ENCODE measurements at regions not wholly inside any gene's neighbourhood (a gene's known extent, or its start where the extent isn't known, plus 50 kb on each side); places are given as distances from the start of the nearest gene placed in this dataset.

- DNase-seq: no peak
Measured at GRCh38 chr5:73997960-73998359, 372.0 kb downstream of the ARHGEF28 start.

GRCh38 chr5:73996151-73996755 lies 370.3 kb downstream of the ARHGEF28 start:
- no peak for DNase-seq

DNA sequence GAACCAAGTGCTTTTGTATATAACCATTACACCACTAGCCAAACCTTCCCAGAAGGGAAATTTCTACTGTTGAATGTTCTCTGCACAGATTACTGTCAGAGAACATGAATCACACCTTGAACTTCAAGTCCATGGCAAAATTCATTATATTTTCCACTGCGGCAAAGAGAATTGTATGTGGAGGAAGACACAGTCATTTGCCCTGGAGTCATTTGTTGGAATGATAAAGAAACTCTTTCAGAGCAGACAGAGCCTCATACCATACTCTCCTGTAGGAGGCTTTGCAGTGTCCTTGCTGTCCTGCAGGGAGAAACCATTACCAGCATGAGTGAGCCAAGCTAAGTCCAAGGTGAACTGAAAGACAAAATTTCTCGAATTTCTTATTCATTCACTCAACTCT lies 369.0 kb downstream of the ARHGEF28 start:
- no peak for DNase-seq
